ENCODE measurements at regions not wholly inside any gene's neighbourhood (a gene's known extent, or its start where the extent isn't known, plus 50 kb on each side); places are given as distances from the start of the nearest gene placed in this dataset.

GRCh38 chr9:38288502-38288901, 104.0 kb upstream of the ALDH1B1 start:
- TF ChIP-seq CTCF (conservative IDR thresholded peaks at IDR 0.05 in 1 of 2, IDR thresholded peaks at IDR 0.05 in 1 of 2; ENCODE audit: extremely low read depth in 1 of 2, insufficient read depth in 1 of 2, low read depth in 1 of 2, low read length in 2 of 2) (no peak), EZH2 (IDR thresholded peaks at IDR 0.05; ENCODE audit: borderline replicate concordance, low read length) (no peak)

Data from mammary epithelial cell (primary cell).